Calu3 (cell line): ENCODE measurements at regions not wholly inside any gene's neighbourhood (a gene's known extent, or its start where the extent isn't known, plus 50 kb on each side); places are given as distances from the start of the nearest gene placed in this dataset.

ENCODE experiments used
- BruUV-seq: library from RNA; stranded (reverse); fragments of 400-500 nt; replicated peaks from 2 replicates; lab custom pipeline; 2021; lab: Mats Ljungman, UMichigan
- CTCF ChIA-PET: fragments of 300-600 bp; sonication (Branson Sonifier 250); formaldehyde crosslinking; loops from one replicate; lab custom pipeline; 2022; ENCODE audit warnings: antibody characterized with exemption; lab: Charles Lee
- DNase-seq: peaks from one replicate; pipeline ENCODE4 v3.0.0; 2022
- H3K27ac Mint-ChIP-seq: one replicate; pipeline ENCODE4 v1.8.0; 2022; ENCODE audit warnings: mixed read lengths; ENCODE audit not compliant: unreplicated experiment
- H3K27me3 Mint-ChIP-seq: one replicate; pipeline ENCODE4 v1.8.0; 2022; ENCODE audit warnings: mixed read lengths; ENCODE audit not compliant: unreplicated experiment
- H3K36me3 Mint-ChIP-seq: one replicate; pipeline ENCODE4 v1.8.0; 2022; ENCODE audit warnings: mild to moderate bottlenecking, moderate library complexity, mixed read lengths; ENCODE audit not compliant: insufficient read depth, unreplicated experiment
- H3K4me1 Mint-ChIP-seq: one replicate; pipeline ENCODE4 v1.8.0; 2022; ENCODE audit warnings: mild to moderate bottlenecking, low read depth, mixed read lengths; ENCODE audit not compliant: unreplicated experiment
- H3K4me3 Mint-ChIP-seq: one replicate; pipeline ENCODE4 v1.8.0; 2022; ENCODE audit warnings: mild to moderate bottlenecking, low read depth, moderate library complexity, mixed read lengths; ENCODE audit not compliant: unreplicated experiment
- H3K9me3 Mint-ChIP-seq: one replicate; pipeline ENCODE4 v1.8.0; 2022; ENCODE audit warnings: low read depth, mixed read lengths; ENCODE audit not compliant: unreplicated experiment
- CTCF ChIP-seq: fragments of 200-600 bp; IDR thresholded peaks from one replicate; pipeline ENCODE4 v1.8.0; 2022; ENCODE audit warnings: antibody characterized with exemption; ENCODE audit not compliant: unreplicated experiment
- intact Hi-C: fragments of 100-400 bp; cut with micrococcal nuclease; formaldehyde crosslinking; loops from one replicate; pipeline ENCODE4 v1.10.0; 2022; ENCODE audit not compliant: unreplicated experiment

GRCh38 chr7:68246189-68246633, 1249.6 kb downstream of the TYW1 start:
- TF ChIP-seq CTCF: no peak
- H3K27me3 Mint-ChIP-seq: no peaks in the 10 kb centered on the region
- no peaks in the 10 kb centered on the region for H3K4me1 Mint-ChIP-seq
- intact Hi-C loops: no loop called here
- H3K27ac Mint-ChIP-seq: no peak overlapping the region
- DNase-seq: no peak
- BruUV-seq: no TSS peak
- no peaks in the 10 kb centered on the region for H3K36me3 Mint-ChIP-seq
- H3K9me3 Mint-ChIP-seq: peaks cover 18% of the 10 kb centered on the region
- CTCF ChIA-PET: no interaction called here
- H3K4me3 Mint-ChIP-seq: no peak overlapping the region

GRCh38 chr7:68247126-68247525, 1250.5 kb downstream of the TYW1 start:
- Mint-ChIP-seq H3K4me1 (no peaks in the 10 kb centered on the region), H3K27ac (no peak overlapping the region), H3K27me3 (no peaks in the 10 kb centered on the region), H3K4me3 (no peak overlapping the region), H3K36me3 (no peaks in the 10 kb centered on the region), H3K9me3 (peaks cover 18% of the 10 kb centered on the region)
- DNase-seq: no peak
- TF ChIP-seq CTCF: no peak
- CTCF ChIA-PET: no interaction called here
- intact Hi-C loops: no loop called here
- BruUV-seq: no TSS peak

GRCh38 chr7:68247571-68247970, 1250.9 kb downstream of the TYW1 start:
- CTCF ChIA-PET: no interaction called here
- Mint-ChIP-seq H3K27me3 (no peaks in the 10 kb centered on the region), H3K4me1 (no peaks in the 10 kb centered on the region), H3K9me3 (peaks cover 14% of the 10 kb centered on the region), H3K4me3 (no peak overlapping the region), H3K27ac (no peak overlapping the region), H3K36me3 (no peaks in the 10 kb centered on the region)
- DNase-seq: no peak
- intact Hi-C loops: no loop called here
- TF ChIP-seq CTCF: no peak
- no TSS peak for BruUV-seq

GRCh38 chr7:68248973-68249372, 1252.3 kb downstream of the TYW1 start:
- Mint-ChIP-seq H3K36me3 (no peaks in the 10 kb centered on the region), H3K27ac (no peak overlapping the region), H3K4me1 (no peaks in the 10 kb centered on the region), H3K4me3 (no peak overlapping the region), H3K9me3 (peaks cover 14% of the 10 kb centered on the region), H3K27me3 (no peaks in the 10 kb centered on the region)
- DNase-seq: no peak
- CTCF ChIA-PET: no interaction called here
- no TSS peak for BruUV-seq
- intact Hi-C loops: no loop called here
- TF ChIP-seq CTCF: no peak
